Esophagus squamous epithelium (tissue), 5 donors: ENCODE measurements at regions not wholly inside any gene's neighbourhood (a gene's known extent, or its start where the extent isn't known, plus 50 kb on each side); places are given as distances from the start of the nearest gene placed in this dataset.

ENCODE experiments used
- DNase-seq: peaks from one replicate; lab custom pipeline; 2025; lab: John Stamatoyannopoulos, UW
- H3K27ac ChIP-seq, 4 donors: fragments of 200-600 bp; sonication (generic); one replicate each; pipeline ENCODE4 v1.5.1; 2016 to 2019; ENCODE audit warnings: mild to moderate bottlenecking in 1 of 4
- H3K27me3 ChIP-seq, 4 donors: fragments of 200-600 bp; sonication (generic); 1 replicate in 3 of 4; 2 replicates in 1 of 4; pipeline versions ENCODE4 v1.5.1 to v1.6.0; 2017 to 2021; ENCODE audit warnings: antibody characterized with exemption in 1 of 4
- H3K36me3 ChIP-seq, 3 donors: fragments of 200-600 bp; sonication (generic); one replicate each; pipeline ENCODE4 v1.5.1; 2016 to 2019
- H3K4me1 ChIP-seq, 3 donors: fragments of 200-600 bp; sonication (generic); one replicate each; pipeline ENCODE4 v1.5.1; 2017 to 2019
- H3K4me3 ChIP-seq, 4 donors: fragments of 200-600 bp; sonication (generic); 1 replicate in 3 of 4; 2 replicates in 1 of 4; pipeline ENCODE4 v1.5.1; 2016 to 2019; ENCODE audit warnings: mild to moderate bottlenecking in 2 of 4, moderate library complexity in 1 of 4
- H3K9me3 ChIP-seq, 3 donors: fragments of 200-600 bp; sonication (generic); one replicate each; pipeline ENCODE4 v1.5.1; 2016 to 2019
- POLR2A ChIP-seq, 4 donors: fragments of 450-650 bp; IDR thresholded peaks; one replicate each; pipeline ENCODE4 v1.6.1; 2017; ENCODE audit warnings: antibody characterized with exemption in 4 of 4, mild to moderate bottlenecking in 4 of 4, moderate library complexity in 3 of 4
- WGBS, 2 donors: methylation state at CpG; one replicate each; pipeline ENCODE4 v1.1.5; 2018; 5-methylcytosine and 5-hydroxymethylcytosine counted together
- intact Hi-C: fragments of 100-400 bp; cut with DNase I; formaldehyde crosslinking; loops from one replicate; pipeline ENCODE4 v1.15.0; 2022
- TF ChIP-seq, protein P1 (sequence below), 6 experiments: fragments of 450-650 bp in 4 of 6; fragments of 200-600 bp in 2 of 6; sonication (generic) in 2 of 6; IDR thresholded peaks; one replicate each; pipeline ENCODE4 v1.5.1; 2016 to 2019; ENCODE audit warnings: antibody characterized with exemption in 6 of 6, mild to moderate bottlenecking in 4 of 6, moderate library complexity in 4 of 6
- donor health status: DM: yes; HTN: yes; CAD: no.

GRCh38 chr6:92147246-92147645 is 1272.1 kb downstream of the EPHA7 start:
- no peak for DNase-seq
- intact Hi-C loops, result no loop called here
- TF ChIP-seq POLR2A (IDR thresholded peaks at IDR 0.05), result no peak
- TF ChIP-seq, protein P1, sequence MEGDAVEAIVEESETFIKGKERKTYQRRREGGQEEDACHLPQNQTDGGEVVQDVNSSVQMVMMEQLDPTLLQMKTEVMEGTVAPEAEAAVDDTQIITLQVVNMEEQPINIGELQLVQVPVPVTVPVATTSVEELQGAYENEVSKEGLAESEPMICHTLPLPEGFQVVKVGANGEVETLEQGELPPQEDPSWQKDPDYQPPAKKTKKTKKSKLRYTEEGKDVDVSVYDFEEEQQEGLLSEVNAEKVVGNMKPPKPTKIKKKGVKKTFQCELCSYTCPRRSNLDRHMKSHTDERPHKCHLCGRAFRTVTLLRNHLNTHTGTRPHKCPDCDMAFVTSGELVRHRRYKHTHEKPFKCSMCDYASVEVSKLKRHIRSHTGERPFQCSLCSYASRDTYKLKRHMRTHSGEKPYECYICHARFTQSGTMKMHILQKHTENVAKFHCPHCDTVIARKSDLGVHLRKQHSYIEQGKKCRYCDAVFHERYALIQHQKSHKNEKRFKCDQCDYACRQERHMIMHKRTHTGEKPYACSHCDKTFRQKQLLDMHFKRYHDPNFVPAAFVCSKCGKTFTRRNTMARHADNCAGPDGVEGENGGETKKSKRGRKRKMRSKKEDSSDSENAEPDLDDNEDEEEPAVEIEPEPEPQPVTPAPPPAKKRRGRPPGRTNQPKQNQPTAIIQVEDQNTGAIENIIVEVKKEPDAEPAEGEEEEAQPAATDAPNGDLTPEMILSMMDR (IDR thresholded peaks at IDR 0.05), result no peak
- Histone ChIP-seq H3K27ac (no peak overlapping the region), H3K9me3 (no peaks in the 10 kb centered on the region), H3K4me3 (no peak overlapping the region), H3K27me3 (no peaks in the 10 kb centered on the region), H3K4me1 (no peaks in the 10 kb centered on the region), H3K36me3 (no peaks in the 10 kb centered on the region)
- 80 to 85% methylated on average over 1 of the region's 1 CpG for WGBS, 2 donors

GRCh38 chr6:92139601-92140000 is 1279.8 kb downstream of the EPHA7 start:
- H3K4me1 ChIP-seq, result no peaks in the 10 kb centered on the region
- DNase-seq, result no peak
- no peak overlapping the region for H3K27ac ChIP-seq
- intact Hi-C loops, result no loop called here
- H3K36me3 ChIP-seq, result no peaks in the 10 kb centered on the region
- H3K27me3 ChIP-seq, result no peaks in the 10 kb centered on the region
- TF ChIP-seq, protein P1 (IDR thresholded peaks at IDR 0.05), result no peak
- no peak for TF ChIP-seq POLR2A (IDR thresholded peaks at IDR 0.05)
- no peaks in the 10 kb centered on the region for H3K9me3 ChIP-seq
- 27 to 28% methylated on average over 1 of the region's 1 CpG for WGBS, 2 donors
- H3K4me3 ChIP-seq, result no peak overlapping the region

DNA sequence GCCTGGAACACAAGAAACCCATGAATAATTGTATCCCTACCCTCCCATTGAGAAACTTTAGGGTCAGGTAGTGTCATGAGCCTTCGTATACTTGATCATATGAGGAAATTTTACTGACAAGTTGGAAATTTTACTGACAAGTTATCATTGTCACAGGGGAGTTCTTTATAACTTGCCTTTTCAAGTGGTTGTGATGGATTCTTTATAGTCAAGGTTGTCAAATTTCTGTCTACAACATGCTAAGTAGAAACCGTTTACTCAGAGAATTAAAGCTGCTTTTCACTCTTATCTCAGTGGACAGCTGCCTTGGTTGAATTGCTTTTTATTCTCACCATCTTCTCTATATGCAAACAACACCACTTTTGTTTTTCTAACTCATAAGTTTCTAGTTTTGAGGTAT is 1286.4 kb downstream of the EPHA7 start:
- TF ChIP-seq POLR2A (IDR thresholded peaks at IDR 0.05), result no peak
- TF ChIP-seq, protein P1 (IDR thresholded peaks at IDR 0.05), result no peak
- H3K9me3 ChIP-seq, result no peaks in the 10 kb centered on the region
- no peaks in the 10 kb centered on the region for H3K27me3 ChIP-seq
- intact Hi-C loops, result no loop called here
- H3K4me1 ChIP-seq, result no peaks in the 10 kb centered on the region
- H3K36me3 ChIP-seq, result no peaks in the 10 kb centered on the region
- H3K27ac ChIP-seq, result no peak overlapping the region
- WGBS, 2 donors, result 48 to 52% methylated on average over 2 of the region's 2 CpGs
- no peak for DNase-seq
- no peak overlapping the region for H3K4me3 ChIP-seq

DNA sequence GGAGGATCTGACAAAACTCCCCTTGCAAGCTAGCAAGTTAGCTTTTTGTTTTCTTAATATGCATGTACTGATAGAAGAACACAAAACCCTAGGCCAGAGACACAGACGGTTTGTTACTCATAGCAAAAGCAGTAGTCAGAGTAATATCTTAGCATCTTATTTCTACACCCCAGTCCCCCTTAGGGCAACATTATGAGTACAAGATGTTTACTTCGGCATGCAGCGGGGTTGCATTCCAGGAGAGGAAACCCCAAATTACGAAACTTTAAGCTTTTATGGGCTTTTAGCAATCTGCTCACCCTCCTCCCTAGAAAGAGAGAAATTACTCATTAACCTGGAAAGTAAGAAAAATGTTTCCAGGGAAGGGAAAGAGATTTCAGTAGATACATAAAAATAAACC is 1286.9 kb downstream of the EPHA7 start:
- Histone ChIP-seq H3K27me3 (no peaks in the 10 kb centered on the region), H3K36me3 (no peaks in the 10 kb centered on the region), H3K9me3 (no peaks in the 10 kb centered on the region), H3K27ac (no peak overlapping the region), H3K4me3 (no peak overlapping the region), H3K4me1 (no peaks in the 10 kb centered on the region)
- 53 to 68% methylated on average over 4 of the region's 4 CpGs for WGBS, 2 donors
- intact Hi-C loops, result no loop called here
- DNase-seq, result no peak
- no peak for TF ChIP-seq POLR2A (IDR thresholded peaks at IDR 0.05)
- TF ChIP-seq, protein P1 (IDR thresholded peaks at IDR 0.05), result no peak

DNA sequence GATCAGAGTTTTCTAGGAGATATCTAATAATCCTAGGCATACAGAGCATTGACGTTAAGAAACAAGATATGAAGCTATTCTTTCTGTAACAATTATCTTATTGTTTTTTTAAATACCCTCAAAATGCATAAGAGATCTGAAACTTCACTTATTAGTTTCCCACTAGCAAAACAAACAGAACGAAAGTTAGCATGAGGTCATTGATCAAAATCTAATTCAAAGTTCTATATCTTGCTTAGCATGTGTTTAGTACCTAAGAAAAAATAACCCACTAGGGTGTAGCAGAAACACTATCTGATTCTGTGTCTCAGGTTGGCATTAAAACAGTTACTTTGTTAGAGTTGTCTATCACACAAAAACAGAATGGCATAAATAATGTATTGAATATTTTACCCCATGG is 1288.4 kb downstream of the EPHA7 start:
- H3K4me3 ChIP-seq, result no peak overlapping the region
- H3K4me1 ChIP-seq, result no peaks in the 10 kb centered on the region
- H3K36me3 ChIP-seq, result no peaks in the 10 kb centered on the region
- intact Hi-C loops, result no loop called here
- TF ChIP-seq POLR2A (IDR thresholded peaks at IDR 0.05), result no peak
- TF ChIP-seq, protein P1 (IDR thresholded peaks at IDR 0.05), result no peak
- WGBS, 2 donors, result 33 to 65% methylated on average over 2 of the region's 2 CpGs
- no peaks in the 10 kb centered on the region for H3K27me3 ChIP-seq
- H3K27ac ChIP-seq, result no peak overlapping the region
- H3K9me3 ChIP-seq, result no peaks in the 10 kb centered on the region
- no peak for DNase-seq
